GM23338 (cell line): ENCODE measurements at regions not wholly inside any gene's neighbourhood (a gene's known extent, or its start where the extent isn't known, plus 50 kb on each side); places are given as distances from the start of the nearest gene placed in this dataset.

Experiments
- ATAC-seq: fragments of 200-7000 bp; cut with Tn5 transposase; 3 replicates; pipeline ENCODE4 v1.9.1; 2020
- DNase-seq: peaks from one replicate; pipeline ENCODE4 v3.0.0-alpha.2; 2015; ENCODE audit warnings: low spot score
- H2AFZ ChIP-seq: fragments of 200-600 bp; sonication (generic); 2 replicates; pipeline ENCODE4 v1.8.0; 2016; ENCODE audit warnings: antibody characterized with exemption, mild to moderate bottlenecking, moderate library complexity
- H3F3A ChIP-seq: fragments of 200-600 bp; sonication (generic); replicated peaks from 2 replicates; pipeline ENCODE4 v1.8.0; 2017; ENCODE audit warnings: antibody characterized with exemption, mixed run types, low read depth
- H3K27ac ChIP-seq: fragments of 200-600 bp; sonication (generic); 2 replicates; pipeline ENCODE4 v1.6.1; 2016; ENCODE audit warnings: low read depth
- H3K27me3 ChIP-seq: fragments of 200-600 bp; sonication (generic); 2 replicates; pipeline ENCODE4 v1.8.0; 2016; ENCODE audit warnings: mild to moderate bottlenecking, mixed run types, moderate library complexity; ENCODE audit not compliant: insufficient read depth
- H3K36me3 ChIP-seq: fragments of 200-600 bp; sonication (generic); 2 replicates; pipeline ENCODE4 v1.8.0; 2016; ENCODE audit warnings: mild to moderate bottlenecking; ENCODE audit not compliant: insufficient read depth
- H3K4me1 ChIP-seq: fragments of 200-600 bp; sonication (generic); 2 replicates; pipeline ENCODE4 v1.8.0; 2016; ENCODE audit warnings: mild to moderate bottlenecking, moderate library complexity; ENCODE audit not compliant: insufficient read depth
- H3K4me2 ChIP-seq: fragments of 200-600 bp; sonication (generic); 2 replicates; pipeline ENCODE4 v1.7.1; 2017; ENCODE audit warnings: mixed run types
- H3K4me3 ChIP-seq: fragments of 200-600 bp; sonication (generic); 2 replicates; pipeline ENCODE4 v1.6.1; 2016; ENCODE audit warnings: mixed run types
- H3K79me2 ChIP-seq: fragments of 200-600 bp; sonication (generic); replicated peaks from 2 replicates; pipeline ENCODE4 v1.8.0; 2017; ENCODE audit warnings: mild to moderate bottlenecking; ENCODE audit not compliant: insufficient read depth
- H3K9me2 ChIP-seq: fragments of 200-600 bp; sonication (generic); 2 replicates; pipeline ENCODE4 v1.8.0; 2017; ENCODE audit not compliant: insufficient read depth
- H4K20me1 ChIP-seq: fragments of 200-600 bp; sonication (generic); replicated peaks from 2 replicates; pipeline ENCODE4 v1.8.0; 2017; ENCODE audit warnings: mild to moderate bottlenecking; ENCODE audit not compliant: insufficient read depth
- H3K27ac Mint-ChIP-seq: 2 replicates; pipeline ENCODE4 v1.8.0; 2020; ENCODE audit warnings: inconsistent platforms, mild to moderate bottlenecking, moderate library complexity, mixed read lengths
- H3K27me3 Mint-ChIP-seq: 3 replicates; pipeline ENCODE4 v1.8.0; 2022; ENCODE audit warnings: low read depth, mild to moderate bottlenecking, moderate library complexity, mixed read lengths, inconsistent platforms; ENCODE audit not compliant: insufficient read depth, poor library complexity
- H3K36me3 Mint-ChIP-seq: 3 replicates; pipeline ENCODE4 v1.8.0; 2021; ENCODE audit warnings: low read depth, mild to moderate bottlenecking, inconsistent platforms, moderate library complexity, mixed read lengths
- H3K4me1 Mint-ChIP-seq: 3 replicates; pipeline ENCODE4 v1.8.0; 2020; ENCODE audit warnings: mild to moderate bottlenecking, inconsistent platforms, mixed read lengths
- H3K4me3 Mint-ChIP-seq: 3 replicates; pipeline ENCODE4 v1.8.0; 2021; ENCODE audit warnings: moderate library complexity, mild to moderate bottlenecking, inconsistent platforms, mixed read lengths
- H3K9me3 Mint-ChIP-seq: 3 replicates; pipeline ENCODE4 v1.8.0; 2020; ENCODE audit warnings: moderate library complexity, mild to moderate bottlenecking, inconsistent platforms, mixed read lengths
- CREB1 ChIP-seq: fragments of 250-450 bp; sonication (Bioruptor Pico); IDR thresholded peaks from 2 replicates; pipeline ENCODE4 v1.5.0; 2020; ENCODE audit warnings: low read depth, mild to moderate bottlenecking, moderate library complexity
- ETS1 ChIP-seq: IDR thresholded peaks from 2 replicates; pipeline ENCODE4 v1.6.1; 2016; ENCODE audit warnings: antibody characterized with exemption
- EZH2 ChIP-seq: fragments of 200-600 bp; sonication (generic); IDR thresholded peaks from one replicate; pipeline ENCODE4 v1.8.0; 2017; ENCODE audit warnings: antibody characterized with exemption, mild to moderate bottlenecking, low read depth; ENCODE audit not compliant: unreplicated experiment
- EZH2phosphoT487 ChIP-seq: fragments of 200-600 bp; sonication (generic); IDR thresholded peaks from one replicate; pipeline ENCODE4 v1.8.1; 2018; ENCODE audit warnings: antibody characterized with exemption; ENCODE audit not compliant: unreplicated experiment
- NANOG ChIP-seq: IDR thresholded peaks from 2 replicates; pipeline ENCODE4 v1.6.1; 2016; ENCODE audit warnings: antibody characterized with exemption, borderline replicate concordance
- POLR2AphosphoS5 ChIP-seq: IDR thresholded peaks from 2 replicates; pipeline ENCODE4 v1.6.1; 2016; ENCODE audit warnings: antibody characterized with exemption, low read depth
- ZNF114 ChIP-seq: fragments of 250-450 bp; sonication (Bioruptor Pico); IDR thresholded peaks from 2 replicates; pipeline ENCODE4 v1.5.0; 2020; ENCODE audit warnings: mild to moderate bottlenecking, moderate library complexity
- TF ChIP-seq, protein P1 (sequence below), 2 experiments: fragments of 200-600 bp in 1 of 2; sonication (generic) in 1 of 2; conservative IDR thresholded peaks; 2 replicates each; pipeline versions ENCODE4 v1.5.1 to v1.6.1; 2016 to 2017; ENCODE audit warnings: antibody characterized with exemption in 2 of 2, low read depth in 2 of 2, mild to moderate bottlenecking in 2 of 2, moderate library complexity in 1 of 2
- TF ChIP-seq, protein P2 (sequence below): fragments of 250-450 bp; sonication (Bioruptor Pico); IDR thresholded peaks from 2 replicates; pipeline ENCODE4 v1.5.0; 2020; ENCODE audit warnings: mild to moderate bottlenecking, moderate library complexity
- TF ChIP-seq, protein P3 (sequence below): IDR thresholded peaks from one replicate; pipeline ENCODE4 v1.6.1; 2018; ENCODE audit warnings: antibody characterized with exemption; ENCODE audit not compliant: unreplicated experiment

GRCh38 chr7:25520516-25520915 lies 292.2 kb upstream of the NPVF start (continued):
- TF ChIP-seq CREB1 (no peak), POLR2AphosphoS5 (no peak), NANOG (no peak)
- TF ChIP-seq, protein P1, sequence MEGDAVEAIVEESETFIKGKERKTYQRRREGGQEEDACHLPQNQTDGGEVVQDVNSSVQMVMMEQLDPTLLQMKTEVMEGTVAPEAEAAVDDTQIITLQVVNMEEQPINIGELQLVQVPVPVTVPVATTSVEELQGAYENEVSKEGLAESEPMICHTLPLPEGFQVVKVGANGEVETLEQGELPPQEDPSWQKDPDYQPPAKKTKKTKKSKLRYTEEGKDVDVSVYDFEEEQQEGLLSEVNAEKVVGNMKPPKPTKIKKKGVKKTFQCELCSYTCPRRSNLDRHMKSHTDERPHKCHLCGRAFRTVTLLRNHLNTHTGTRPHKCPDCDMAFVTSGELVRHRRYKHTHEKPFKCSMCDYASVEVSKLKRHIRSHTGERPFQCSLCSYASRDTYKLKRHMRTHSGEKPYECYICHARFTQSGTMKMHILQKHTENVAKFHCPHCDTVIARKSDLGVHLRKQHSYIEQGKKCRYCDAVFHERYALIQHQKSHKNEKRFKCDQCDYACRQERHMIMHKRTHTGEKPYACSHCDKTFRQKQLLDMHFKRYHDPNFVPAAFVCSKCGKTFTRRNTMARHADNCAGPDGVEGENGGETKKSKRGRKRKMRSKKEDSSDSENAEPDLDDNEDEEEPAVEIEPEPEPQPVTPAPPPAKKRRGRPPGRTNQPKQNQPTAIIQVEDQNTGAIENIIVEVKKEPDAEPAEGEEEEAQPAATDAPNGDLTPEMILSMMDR (conservative IDR thresholded peaks at IDR 0.05; ENCODE audit: low read depth in 2 of 2): no peak

GRCh38 chr7:25521236-25521635 lies 292.9 kb upstream of the NPVF start:
- H3K36me3 Mint-ChIP-seq: no peaks in the 10 kb centered on the region
- Histone ChIP-seq H3K27me3 (no peaks in the 10 kb centered on the region), H3K9me2 (peaks cover 22% of the 10 kb centered on the region), H2AFZ (no peak overlapping the region; the same call in 1 of the 2 replicates), H3F3A (no peaks in the 10 kb centered on the region), H3K36me3 (no peaks in the 10 kb centered on the region), H4K20me1 (no peaks in the 10 kb centered on the region), H3K27ac (no peak overlapping the region), H3K4me3 (no peak overlapping the region), H3K4me1 (no peaks in the 10 kb centered on the region), H3K4me2 (no peak overlapping the region), H3K79me2 (no peaks in the 10 kb centered on the region)
- H3K4me1 Mint-ChIP-seq: no peaks in the 10 kb centered on the region; the same call in 2 of the 3 replicates
- ATAC-seq (no peak; the same call in 2 of the 3 replicates), DNase-seq (peak; percentile 12)
- no peaks in the 10 kb centered on the region for H3K9me3 Mint-ChIP-seq
- peak overlapping the region; percentile 36; the same call in 1 of the 2 replicates for H3K27ac Mint-ChIP-seq
- H3K27me3 Mint-ChIP-seq: no peaks in the 10 kb centered on the region
- no peak overlapping the region for H3K4me3 Mint-ChIP-seq
- TF ChIP-seq EZH2: no peak
- TF ChIP-seq POLR2AphosphoS5: no peak
- no peak for TF ChIP-seq CREB1
- TF ChIP-seq ZNF114: no peak
- TF ChIP-seq, protein P2, sequence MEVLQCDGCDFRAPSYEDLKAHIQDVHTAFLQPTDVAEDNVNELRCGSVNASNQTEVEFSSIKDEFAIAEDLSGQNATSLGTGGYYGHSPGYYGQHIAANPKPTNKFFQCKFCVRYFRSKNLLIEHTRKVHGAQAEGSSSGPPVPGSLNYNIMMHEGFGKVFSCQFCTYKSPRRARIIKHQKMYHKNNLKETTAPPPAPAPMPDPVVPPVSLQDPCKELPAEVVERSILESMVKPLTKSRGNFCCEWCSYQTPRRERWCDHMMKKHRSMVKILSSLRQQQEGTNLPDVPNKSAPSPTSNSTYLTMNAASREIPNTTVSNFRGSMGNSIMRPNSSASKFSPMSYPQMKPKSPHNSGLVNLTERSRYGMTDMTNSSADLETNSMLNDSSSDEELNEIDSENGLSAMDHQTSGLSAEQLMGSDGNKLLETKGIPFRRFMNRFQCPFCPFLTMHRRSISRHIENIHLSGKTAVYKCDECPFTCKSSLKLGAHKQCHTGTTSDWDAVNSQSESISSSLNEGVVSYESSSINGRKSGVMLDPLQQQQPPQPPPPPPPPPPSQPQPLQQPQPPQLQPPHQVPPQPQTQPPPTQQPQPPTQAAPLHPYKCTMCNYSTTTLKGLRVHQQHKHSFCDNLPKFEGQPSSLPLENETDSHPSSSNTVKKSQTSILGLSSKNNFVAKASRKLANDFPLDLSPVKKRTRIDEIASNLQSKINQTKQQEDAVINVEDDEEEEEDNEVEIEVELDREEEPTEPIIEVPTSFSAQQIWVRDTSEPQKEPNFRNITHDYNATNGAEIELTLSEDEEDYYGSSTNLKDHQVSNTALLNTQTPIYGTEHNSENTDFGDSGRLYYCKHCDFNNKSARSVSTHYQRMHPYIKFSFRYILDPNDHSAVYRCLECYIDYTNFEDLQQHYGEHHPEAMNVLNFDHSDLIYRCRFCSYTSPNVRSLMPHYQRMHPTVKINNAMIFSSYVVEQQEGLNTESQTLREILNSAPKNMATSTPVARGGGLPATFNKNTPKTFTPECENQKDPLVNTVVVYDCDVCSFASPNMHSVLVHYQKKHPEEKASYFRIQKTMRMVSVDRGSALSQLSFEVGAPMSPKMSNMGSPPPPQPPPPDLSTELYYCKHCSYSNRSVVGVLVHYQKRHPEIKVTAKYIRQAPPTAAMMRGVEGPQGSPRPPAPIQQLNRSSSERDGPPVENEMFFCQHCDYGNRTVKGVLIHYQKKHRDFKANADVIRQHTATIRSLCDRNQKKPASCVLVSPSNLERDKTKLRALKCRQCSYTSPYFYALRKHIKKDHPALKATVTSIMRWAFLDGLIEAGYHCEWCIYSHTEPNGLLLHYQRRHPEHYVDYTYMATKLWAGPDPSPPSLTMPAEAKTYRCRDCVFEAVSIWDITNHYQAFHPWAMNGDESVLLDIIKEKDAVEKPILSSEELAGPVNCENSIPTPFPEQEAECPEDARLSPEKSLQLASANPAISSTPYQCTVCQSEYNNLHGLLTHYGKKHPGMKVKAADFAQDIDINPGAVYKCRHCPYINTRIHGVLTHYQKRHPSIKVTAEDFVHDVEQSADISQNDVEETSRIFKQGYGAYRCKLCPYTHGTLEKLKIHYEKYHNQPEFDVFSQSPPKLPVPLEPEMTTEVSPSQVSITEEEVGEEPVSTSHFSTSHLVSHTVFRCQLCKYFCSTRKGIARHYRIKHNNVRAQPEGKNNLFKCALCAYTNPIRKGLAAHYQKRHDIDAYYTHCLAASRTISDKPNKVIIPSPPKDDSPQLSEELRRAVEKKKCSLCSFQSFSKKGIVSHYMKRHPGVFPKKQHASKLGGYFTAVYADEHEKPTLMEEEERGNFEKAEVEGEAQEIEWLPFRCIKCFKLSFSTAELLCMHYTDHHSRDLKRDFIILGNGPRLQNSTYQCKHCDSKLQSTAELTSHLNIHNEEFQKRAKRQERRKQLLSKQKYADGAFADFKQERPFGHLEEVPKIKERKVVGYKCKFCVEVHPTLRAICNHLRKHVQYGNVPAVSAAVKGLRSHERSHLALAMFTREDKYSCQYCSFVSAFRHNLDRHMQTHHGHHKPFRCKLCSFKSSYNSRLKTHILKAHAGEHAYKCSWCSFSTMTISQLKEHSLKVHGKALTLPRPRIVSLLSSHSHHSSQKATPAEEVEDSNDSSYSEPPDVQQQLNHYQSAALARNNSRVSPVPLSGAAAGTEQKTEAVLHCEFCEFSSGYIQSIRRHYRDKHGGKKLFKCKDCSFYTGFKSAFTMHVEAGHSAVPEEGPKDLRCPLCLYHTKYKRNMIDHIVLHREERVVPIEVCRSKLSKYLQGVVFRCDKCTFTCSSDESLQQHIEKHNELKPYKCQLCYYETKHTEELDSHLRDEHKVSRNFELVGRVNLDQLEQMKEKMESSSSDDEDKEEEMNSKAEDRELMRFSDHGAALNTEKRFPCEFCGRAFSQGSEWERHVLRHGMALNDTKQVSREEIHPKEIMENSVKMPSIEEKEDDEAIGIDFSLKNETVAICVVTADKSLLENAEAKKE: no peak
- TF ChIP-seq, protein P3, sequence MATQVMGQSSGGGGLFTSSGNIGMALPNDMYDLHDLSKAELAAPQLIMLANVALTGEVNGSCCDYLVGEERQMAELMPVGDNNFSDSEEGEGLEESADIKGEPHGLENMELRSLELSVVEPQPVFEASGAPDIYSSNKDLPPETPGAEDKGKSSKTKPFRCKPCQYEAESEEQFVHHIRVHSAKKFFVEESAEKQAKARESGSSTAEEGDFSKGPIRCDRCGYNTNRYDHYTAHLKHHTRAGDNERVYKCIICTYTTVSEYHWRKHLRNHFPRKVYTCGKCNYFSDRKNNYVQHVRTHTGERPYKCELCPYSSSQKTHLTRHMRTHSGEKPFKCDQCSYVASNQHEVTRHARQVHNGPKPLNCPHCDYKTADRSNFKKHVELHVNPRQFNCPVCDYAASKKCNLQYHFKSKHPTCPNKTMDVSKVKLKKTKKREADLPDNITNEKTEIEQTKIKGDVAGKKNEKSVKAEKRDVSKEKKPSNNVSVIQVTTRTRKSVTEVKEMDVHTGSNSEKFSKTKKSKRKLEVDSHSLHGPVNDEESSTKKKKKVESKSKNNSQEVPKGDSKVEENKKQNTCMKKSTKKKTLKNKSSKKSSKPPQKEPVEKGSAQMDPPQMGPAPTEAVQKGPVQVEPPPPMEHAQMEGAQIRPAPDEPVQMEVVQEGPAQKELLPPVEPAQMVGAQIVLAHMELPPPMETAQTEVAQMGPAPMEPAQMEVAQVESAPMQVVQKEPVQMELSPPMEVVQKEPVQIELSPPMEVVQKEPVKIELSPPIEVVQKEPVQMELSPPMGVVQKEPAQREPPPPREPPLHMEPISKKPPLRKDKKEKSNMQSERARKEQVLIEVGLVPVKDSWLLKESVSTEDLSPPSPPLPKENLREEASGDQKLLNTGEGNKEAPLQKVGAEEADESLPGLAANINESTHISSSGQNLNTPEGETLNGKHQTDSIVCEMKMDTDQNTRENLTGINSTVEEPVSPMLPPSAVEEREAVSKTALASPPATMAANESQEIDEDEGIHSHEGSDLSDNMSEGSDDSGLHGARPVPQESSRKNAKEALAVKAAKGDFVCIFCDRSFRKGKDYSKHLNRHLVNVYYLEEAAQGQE: no peak
- TF ChIP-seq, protein P1 (conservative IDR thresholded peaks at IDR 0.05; ENCODE audit: low read depth in 2 of 2): no peak
- TF ChIP-seq ETS1: no peak
- no peak for TF ChIP-seq EZH2phosphoT487
